ENCODE measurements at regions not wholly inside any gene's neighbourhood (a gene's known extent, or its start where the extent isn't known, plus 50 kb on each side); places are given as distances from the start of the nearest gene placed in this dataset.

DNA sequence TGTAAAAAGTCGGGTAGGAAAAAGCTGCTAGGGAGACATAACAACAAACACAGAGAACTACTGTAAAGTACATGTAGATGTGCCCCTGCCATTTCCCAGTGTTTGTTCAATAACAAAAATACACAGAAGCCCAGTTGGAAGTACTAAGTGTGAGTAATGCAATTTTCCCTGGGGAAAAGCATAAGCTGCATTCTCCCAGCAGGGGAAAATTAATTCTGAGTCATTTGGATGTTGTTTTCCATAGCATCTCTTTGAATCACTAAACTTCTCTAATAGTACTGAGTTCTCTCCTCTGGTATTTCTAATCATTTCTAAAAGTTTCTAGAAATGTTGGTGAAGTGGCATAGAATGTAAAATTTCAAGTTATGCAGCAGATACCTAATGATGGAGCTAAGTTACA is 1114.9 kb downstream of the C4orf33 start:
- DNase-seq = no peak

DNA sequence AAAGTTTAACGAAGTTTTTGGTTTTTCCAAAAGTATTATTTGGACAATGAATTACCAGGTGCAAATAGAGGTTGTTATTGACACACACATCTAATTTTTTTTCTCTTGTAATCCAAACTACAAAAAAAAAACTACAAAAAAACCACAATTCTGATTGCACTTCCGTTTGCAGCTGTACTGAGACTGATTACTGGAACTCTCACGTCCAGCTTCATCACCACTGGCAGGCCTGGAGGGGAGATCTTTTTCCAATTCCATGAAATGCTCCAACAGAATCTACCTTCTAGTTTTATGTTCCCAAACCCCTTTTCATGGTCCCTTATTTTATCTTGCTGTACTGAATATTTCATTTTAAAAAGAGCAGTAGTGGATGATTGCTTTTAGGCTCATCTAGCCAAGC is 1118.3 kb downstream of the C4orf33 start:
- DNase-seq = no peak

DNA sequence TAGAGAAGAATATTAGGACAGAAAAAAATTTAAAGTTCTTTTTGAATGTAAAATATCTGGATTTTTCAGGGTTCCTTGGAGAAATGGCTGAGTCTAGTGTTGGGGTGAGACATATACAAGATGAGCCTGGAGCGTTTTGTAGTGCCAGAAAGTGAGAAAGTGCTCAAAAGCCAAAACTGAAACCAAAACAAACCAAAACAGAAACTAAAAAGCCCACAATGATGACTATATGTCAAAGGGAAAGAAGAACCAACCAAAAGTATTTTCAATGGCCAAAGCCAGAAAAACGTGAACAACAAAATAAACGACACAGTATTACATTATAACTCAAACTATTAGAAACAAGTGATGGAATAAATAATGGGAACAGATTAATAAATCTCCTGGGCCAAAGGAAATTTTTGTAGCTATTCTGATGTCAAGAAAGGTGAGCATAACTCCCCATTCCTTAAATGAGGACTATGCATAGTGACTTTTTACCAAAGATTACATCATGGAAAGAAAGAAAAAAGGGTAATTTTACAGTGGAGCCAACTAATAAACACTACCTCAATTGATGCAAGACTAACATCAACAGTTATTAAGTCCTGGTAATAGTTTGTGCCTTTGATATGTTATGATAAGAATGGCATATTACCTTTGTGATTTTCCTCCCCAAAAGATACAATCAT is 1137.6 kb downstream of the C4orf33 start:
- no peak for DNase-seq

DNA sequence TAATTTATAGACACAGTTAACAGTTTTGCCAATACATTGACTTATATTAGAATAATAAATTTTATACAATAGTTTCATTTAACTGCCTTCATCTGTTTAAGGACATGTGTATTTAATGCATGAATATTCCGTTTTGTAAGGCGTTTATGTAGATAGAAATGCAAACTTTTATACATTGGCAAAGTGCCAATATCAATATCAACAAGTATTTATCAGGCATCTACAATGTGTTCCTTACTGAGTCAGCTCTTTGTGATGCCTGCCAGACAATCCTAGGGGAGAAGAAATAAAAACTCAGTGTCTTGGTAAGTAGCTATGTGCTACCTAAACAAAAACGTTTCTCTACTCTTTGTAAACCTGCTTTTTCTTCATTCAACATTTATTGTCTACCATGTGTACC is 1142.2 kb downstream of the C4orf33 start:
- DNase-seq = no peak

DNA sequence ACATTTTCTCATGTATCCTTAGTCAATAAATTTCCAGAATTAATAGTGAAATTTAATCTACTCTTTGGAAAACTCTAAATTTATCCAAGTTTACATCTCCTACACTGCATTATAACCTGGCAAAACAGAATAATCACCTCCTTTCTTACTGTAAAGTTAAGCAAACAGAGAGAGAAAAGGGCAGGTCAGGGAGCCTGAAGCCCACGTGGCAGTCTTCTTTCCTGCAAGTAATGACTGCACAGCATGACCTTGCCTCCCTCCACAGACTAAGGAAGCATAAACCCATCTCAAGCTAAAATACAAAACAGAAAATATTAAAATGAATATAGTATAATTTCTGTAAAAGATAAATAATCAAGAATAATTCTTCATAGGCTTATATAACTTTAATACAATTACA is 1153.0 kb downstream of the C4orf33 start:
- no peak for DNase-seq

DNA sequence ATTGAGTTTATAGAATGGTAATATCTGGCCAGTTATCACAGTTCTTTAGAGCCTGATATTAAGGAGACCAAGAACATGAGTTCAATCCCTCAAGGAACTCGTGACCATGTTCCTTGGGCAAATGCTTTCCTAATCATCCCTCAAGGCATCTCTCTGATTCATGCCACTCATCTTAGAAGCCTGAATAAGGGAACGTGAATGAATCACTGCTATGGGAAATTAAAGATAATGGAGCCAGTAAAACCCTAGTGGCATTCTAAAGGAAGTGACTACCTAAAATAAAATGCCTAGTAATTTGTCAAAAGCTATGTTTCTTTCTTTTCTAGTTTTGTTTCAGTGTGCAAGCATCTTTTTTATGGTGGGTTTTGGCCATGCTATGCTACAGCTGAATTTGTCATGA is 1161.3 kb downstream of the C4orf33 start:
- DNase-seq = no peak

DNA sequence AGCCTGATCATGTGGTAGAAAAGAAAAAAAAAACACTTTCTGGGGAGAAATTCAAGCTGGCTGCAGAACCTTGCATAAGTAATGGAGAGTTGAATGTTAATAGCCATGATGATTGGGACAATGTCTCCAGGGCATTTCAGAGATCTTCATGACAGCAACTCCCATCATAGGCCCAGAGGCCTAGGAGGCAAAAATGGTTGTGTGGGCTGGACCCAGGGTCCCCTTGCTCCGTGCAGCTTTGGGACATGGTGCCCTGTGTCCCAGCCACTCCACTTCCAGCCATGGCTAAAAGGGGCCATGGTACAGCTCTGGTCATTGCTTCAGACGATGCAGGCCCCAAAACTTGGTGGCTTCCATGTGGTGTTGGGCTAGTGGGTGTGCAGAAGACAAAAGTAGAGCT is 1170.9 kb downstream of the C4orf33 start:
- no peak for DNase-seq

DNA sequence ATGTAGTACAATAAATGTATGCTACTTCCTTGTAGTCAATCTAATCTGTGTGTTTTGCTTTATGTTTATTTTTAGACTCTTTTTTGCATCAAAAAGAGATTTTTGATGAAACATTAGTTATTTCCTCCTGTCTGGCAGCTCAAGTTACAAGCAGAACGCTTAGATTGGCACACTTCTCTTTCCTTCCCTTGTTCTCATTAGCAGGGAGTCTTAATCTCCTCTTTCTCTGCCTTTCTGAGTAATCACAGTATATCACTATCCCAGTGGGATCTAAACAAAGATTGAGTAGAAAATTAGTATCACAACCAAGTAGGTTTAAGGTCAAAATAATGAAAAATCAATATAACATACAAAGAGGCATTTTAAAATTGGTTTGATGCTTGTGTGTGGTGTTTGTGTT is 1192.6 kb downstream of the C4orf33 start:
- no peak for DNase-seq

DNA sequence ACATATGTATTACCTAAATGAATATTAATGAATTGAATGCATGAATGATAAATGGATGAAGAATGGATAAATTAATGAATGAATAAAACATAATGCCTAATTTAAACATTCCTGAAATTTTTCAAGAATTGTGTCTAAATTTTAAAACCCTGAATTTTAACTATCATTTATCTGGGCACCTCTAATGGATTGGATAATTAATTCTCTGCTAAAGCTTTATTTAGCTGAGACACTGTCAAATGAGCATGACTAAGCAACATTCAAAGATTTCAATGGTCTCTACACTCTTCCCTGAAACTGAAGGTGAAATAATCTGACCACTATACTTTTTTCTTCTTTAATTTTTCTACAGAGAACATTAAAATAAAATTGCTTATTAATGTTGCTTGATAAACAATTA is 1197.7 kb downstream of the C4orf33 start:
- DNase-seq = no peak

DNA sequence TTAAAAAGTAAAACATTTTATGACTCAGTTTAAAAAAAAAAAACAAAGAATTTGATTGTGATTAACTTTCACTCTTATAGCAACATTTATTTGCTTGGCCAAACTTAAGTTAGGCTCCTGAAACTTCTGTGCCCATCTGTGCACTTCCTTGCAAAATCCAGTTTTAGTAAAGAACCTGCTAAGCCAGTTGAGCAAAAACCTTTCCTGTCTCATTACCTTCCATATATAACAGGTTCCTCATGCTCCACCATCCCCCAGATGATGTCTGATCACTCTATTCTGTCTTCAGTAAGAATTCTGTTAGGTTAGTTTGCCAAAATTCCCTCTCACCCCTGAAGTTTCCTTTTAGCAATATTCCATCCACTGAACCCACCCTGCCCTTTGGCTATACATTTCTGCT is 1200.5 kb downstream of the C4orf33 start:
- DNase-seq = no peak

DNA sequence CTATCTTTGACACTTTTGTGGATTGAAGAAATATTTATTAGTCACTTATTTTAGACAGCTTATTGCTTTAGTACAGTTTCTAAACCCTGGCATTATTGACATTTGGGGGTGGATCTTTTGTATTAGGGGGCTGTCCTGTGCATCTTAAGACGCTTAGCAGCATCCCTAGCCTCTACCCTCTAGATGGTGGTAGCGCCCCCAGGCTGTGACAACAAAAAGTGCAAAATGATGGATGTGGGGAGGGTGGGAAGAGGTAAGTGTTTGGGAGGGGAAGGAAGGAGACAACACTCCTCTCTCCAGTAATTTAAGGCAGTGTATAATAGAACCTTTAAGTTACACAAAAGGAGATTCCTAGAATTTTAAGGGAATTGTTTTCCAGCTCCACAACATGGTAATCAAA is 1210.6 kb downstream of the C4orf33 start:
- DNase-seq = no peak

DNA sequence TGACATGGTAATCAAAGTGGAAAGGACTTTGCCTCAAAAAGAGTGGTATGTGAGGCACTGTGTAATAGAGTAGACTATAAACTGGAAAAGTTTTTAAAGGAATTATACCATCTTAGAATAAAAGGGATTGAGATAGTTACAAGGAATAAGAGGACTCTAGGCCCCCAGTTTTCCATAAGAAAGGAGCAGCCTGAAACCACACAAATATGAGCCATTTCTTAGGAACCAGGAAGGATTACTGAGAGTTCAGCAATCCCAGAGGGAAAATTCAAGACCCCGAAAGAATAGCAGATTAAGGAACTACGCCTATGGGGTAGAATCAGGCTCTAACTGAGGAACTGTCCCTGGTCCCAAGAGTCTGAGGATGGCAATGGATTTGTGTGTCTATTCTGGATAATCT is 1213.3 kb downstream of the C4orf33 start:
- no peak for DNase-seq

DNA sequence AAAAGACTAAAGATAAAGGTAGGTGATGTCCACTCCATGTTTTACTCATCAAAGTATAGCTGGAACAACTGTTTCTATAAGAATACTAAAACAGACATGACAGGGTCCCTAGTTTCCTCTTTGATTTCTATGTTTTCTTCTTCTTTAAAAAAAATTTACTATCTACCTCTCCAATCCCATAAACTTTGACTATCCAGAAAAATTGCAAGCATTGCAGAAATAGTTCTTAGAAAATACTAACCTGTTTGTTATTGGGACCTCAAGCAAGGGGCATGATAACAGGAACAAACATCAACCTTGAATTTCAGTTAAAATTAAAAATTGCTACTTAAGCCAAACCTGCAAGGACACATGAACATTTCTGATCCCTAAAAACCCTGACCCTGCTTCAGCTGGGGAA is 1226.5 kb downstream of the C4orf33 start:
- no peak for DNase-seq

DNA sequence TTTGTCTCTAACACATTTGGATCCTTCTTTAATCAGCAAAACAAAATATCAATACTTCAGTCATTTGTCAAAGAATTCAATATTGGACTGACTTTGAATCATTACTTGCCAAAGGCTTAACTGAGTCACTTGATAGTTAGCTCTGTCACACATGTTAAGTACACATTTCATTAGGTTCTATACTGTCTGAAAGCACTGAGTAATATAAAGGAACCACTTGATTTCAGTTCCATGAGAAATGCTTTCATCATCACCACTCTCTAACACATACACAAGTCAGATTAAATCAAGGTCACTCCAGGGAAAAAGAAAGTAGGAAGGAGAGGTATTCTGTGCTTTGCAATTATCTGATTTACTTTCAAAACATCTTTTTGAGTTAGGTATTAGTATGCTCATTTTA is 1233.1 kb downstream of the C4orf33 start:
- DNase-seq = no peak

DNA sequence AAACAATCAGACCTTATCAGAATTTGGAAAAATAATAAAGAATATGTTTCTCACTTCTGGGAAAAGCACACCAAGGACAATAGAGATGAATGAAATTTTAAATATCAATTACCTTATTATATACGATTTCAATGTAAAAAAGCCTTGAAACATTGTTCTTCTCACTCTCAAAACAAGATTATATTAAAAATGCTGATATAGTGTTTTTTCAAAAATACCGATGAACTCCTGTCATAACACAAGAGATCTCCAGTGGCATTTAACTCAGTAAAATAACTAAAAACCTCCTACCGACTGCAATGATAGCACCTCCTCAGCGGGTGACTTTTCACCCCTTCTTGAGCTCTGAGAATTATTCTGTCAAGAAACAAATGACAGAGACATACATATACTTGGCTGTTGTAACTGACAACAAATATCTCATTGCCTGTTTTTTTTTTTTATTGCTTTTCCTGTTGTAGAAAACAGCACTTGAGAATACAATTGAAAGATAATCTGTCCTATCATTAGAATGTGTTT is 1237.3 kb downstream of the C4orf33 start:
- DNase-seq = no peak

DNA sequence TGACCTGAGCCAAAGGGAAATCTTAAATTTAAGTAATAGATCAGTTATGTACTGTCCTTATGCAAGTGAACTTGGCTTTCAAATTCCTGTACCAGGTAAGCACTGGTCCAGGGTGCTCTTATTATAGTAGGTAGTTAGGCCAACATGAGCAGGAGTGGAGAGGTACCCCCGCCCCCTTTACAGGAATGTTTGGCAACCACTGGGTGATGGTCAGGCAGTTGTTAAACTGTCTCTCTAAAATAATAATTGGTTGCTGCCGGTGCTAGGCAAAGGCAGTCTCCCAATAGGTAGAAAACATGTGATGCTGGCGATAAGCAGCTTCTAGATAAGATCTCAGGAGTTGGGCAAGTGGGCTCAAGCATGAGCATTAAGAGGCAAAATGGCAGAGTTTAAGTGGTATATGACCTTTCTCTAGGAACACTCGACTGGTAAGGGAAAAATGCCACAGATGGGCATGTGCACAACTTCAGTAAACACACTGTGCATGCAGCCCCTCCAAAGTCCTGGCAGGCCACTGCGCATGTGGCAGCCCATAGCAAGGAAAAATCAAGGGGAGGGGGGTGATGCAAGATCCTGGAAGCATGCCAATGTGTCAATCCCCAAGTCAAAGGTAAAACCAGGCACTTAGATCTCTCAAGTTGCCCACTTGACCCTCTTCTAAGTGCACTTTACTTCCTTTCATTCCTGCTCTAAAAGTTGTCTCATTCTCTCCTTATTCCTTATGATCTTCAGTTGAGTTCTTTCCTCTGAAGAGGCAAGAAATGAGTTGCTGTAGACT is 1239.7 kb downstream of the C4orf33 start:
- DNase-seq = no peak

DNA sequence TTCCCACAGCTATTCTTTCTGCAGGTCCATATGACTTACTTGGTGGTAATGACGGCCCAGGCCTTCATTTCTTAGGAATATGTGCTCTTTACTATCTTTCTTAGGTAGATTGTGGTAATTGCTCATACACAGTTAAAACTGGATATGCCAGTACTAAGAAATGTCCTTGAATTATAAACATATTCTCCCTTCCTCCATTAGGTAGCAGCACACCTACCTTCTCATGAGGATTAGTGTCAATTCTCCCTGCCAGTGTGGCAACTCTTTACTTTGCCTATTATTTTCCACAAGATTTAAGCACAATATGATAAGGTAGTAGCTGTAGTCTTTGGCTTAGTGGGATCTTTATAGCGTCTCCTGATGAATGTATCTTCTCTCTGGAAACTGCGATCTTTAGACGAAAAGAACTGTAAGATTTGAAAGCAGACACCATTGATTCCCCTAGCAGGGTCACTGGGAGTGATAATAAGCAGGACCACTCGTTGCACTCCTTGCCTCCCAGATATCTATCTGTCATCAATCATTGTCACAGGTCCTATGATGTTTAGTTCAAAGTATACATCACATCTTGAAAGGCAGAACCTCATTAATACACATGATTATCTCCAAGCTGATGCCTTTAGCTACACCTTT is 1240.7 kb downstream of the C4orf33 start:
- no peak for DNase-seq

DNA sequence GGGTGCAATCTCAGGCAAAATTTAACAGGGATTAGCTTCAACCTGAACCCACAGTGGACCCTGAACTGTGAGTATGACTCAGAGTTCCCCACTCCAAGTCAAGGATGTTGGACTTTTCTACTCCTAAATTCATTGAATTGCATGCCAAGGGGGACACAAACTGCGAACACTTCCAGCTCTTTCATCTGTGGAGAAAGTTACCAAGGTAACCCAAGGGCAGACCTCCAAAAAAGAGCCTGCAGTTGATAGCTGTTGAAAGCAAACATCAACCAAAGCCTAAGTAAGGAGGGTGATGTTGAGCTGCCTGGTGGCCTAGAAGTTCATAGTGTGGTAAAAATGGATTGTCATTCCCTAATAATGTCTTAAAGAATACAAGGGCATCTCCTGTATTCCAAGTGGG is 1242.9 kb downstream of the C4orf33 start:
- DNase-seq = no peak

DNA sequence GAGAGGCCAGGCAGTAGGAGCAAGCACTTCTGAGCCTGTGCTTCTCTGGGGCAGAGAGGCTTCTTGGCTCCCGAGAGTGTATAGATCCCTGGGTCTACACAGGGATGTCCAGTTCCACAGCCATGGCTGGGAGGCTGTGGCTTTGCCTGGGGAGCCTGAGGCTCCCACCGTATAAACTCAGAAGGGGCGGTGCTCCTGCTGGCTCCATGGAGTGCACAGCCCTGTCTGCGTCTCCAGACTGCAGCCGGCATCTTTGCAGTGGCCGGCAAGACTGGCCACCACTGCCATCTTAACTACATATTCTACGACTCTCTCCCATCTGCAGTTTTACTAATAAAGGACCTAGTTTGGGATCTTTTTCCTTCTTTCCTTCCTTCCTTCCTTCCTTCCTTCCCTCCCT is 1253.8 kb downstream of the C4orf33 start:
- DNase-seq = no peak

DNA sequence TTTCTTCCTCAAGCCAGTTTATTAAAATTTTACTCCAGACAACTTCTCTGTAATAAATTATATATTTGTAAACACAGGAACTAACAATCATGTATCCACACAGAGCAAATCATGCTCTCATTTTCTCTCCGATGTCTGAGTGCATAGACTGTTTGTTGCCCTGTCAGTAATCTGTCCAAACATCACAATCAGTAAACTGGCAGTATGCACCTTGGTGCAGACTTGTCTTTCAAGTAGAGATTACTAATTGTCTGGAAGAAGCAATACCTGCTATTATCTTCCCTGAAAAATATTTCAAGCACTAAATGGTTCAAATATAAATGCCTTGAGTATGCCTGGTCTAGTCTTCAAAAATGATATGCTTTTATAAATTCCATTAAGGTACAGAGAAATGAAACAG is 1260.9 kb downstream of the C4orf33 start:
- no peak for DNase-seq

DNA sequence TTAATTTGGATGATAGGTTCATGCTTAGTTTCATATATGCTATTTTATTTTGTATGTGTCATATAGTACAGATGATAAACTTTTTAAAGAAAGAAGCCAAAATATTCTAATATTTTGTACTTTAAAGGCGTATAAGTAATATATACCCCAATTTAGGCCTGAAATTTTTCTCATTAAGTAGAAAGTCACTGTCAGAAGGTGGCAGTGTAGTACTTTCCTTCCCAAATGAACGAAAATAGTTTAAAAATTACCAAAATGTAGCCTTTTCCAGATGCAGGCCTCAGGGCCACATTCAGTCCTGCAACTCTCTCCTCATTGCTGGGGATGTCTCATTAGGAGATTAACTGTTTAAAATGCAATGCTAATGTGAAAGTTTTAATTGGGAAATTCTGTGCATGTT is 1263.6 kb downstream of the C4orf33 start:
- DNase-seq = no peak

DNA sequence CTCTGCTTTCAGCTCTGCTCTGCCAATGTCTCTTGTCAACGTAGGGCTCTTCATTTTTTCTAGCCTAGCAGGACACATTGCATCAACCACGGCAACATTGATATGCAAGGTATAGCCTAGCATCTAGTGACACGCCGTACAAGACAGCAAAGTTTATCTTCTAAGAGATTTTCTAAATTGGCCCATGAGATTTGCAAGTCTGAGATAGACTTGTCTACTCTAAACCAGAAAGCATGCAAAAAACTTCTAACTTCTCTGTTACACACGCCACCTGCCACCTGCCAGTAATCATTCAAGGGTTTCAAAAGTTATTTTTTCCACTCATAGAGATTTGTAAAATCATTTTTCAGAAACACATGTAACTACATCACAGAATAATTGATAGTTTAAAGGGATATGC is 1265.7 kb downstream of the C4orf33 start:
- no peak for DNase-seq

DNA sequence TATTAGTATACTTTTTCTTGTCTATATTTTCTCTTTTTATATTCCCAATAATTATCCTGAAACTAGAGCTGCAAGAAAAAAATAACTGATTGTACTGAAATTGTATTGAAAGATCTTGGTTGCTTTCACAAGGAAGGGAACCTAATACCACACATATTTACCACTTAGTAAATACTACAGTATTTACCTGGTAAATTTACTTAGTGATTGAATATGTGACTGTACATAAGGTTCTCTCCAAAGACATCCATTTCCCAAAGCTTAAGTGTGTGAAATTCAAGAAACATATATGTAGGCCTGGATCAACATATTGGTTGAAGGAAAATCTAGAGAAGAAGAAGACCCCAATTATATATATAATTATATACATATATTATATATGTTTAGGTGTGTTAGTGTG is 1272.7 kb downstream of the C4orf33 start:
- DNase-seq = no peak

DNA sequence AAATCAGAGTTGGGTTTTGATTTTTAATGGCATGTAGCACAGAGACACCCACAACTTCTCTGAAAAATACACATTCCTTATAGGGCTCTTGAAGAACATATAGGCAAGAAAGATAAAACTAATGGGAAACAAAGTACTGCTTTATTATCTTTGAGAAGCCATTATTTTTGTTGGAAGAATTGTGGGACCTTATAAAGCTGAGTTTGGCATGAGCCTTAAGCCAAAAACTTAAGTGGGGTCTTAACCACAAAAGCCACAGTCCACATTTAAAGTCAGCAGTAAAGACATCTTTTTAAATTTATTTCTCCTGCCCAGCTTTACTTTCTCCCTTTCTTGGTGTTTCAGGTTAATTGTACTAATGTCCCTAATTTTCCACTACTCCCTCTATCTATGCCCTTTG is 1297.3 kb downstream of the C4orf33 start:
- no peak for DNase-seq
